ENCODE measurements at regions not wholly inside any gene's neighbourhood (a gene's known extent, or its start where the extent isn't known, plus 50 kb on each side); places are given as distances from the start of the nearest gene placed in this dataset.

DNA sequence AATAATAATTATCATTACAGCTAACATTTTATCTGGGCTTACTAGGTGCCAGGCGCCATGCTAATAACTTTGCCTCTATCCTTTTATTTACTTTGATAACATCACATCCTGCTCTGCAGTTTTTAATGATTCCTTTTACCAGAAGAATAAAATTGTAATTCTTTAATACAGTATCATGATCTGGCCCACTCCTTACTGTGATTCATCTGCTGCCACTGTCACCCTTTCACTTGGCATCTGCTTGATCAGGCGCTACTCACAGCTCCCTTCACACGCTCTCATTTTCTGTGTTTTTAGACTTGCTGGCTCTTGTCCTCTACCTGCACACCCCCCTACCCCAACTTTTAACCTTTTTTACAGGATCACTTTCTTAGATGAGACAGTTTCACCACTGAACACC, 167.5 kb downstream of the NTMT2 start:
- no peak for DNase-seq (ENCODE audit: low read depth, low spot score)

- DNase-seq (ENCODE audit: low read depth, low spot score), result peak; percentile 36
These were observed 170.5 kb downstream of the NTMT2 start for GRCh38 chr1:170316270-170316669.

- DNase-seq (ENCODE audit: low read depth, low spot score), result no peak
These were observed 172.4 kb downstream of the NTMT2 start for GRCh38 chr1:170318141-170318540.

- DNase-seq (ENCODE audit: low read depth, low spot score), result no peak
These were observed 173.0 kb downstream of the NTMT2 start for GRCh38 chr1:170318736-170319135.

DNA sequence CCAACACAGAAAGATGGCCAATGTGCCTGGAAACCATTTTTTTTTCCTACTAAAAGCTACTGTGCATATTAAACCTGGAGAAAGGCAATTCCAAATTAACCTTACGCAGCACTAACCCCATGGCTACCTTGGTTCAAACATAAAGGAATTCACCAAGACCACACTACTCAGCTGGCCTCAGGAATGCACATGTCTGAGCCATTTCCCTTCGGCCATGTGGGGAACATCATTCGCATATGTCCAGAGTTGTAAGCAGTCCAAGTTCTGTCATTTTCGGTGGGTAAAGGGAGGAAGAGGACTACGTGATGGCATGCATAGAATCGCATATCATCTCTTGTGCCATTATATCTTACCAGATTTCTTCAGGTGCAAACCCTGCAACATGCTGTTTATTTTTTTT, 175.4 kb downstream of the NTMT2 start:
- peak; percentile 52 for DNase-seq (ENCODE audit: low read depth, low spot score)

- DNase-seq (ENCODE audit: low read depth, low spot score), result no peak
These were observed 180.4 kb downstream of the NTMT2 start for GRCh38 chr1:170326186-170326585.

DNA sequence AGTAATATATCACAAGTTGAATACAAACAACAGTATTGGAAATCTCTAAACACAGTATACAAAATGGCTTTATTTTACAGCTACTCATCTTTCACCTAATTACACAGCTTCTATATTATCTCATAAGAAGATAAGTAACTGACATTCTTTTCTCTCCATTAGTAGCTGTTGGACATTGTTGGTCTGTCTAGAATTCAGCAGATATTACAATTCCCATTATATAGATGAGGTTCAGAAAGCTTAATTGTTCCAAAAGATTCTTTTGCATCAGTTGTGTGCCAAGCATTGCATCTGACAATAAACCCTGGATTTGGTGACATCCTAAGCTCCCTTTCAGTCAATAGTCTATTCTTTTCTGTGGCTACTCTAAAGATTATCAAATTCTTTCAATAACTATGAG, 187.0 kb downstream of the NTMT2 start:
- DNase-seq (ENCODE audit: low read depth, low spot score), result no peak

GRCh38 chr1:170337413-170337994, 191.7 kb downstream of the NTMT2 start:
- no peak for DNase-seq (ENCODE audit: low read depth, low spot score)

DNA sequence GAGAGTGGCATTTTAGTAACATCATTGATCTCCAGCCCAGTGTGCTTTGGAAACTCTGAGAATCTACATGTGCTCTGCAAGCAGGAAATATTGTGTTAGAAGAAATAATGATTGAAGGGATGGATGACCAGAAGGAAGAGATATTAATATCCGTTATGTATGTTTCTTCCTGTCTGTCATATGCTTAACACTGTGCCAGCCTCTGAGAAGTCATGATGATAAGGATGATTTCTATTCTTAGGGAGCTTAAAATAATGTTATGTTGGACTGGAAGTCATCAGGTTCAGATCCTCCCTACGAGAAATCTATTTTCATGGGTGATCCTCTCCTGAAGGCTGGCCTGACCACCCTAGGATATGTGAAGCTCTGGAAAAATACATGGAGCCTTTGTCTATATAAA, 192.4 kb upstream of the GORAB start:
- DNase-seq (ENCODE audit: low read depth, low spot score), result no peak

DNA sequence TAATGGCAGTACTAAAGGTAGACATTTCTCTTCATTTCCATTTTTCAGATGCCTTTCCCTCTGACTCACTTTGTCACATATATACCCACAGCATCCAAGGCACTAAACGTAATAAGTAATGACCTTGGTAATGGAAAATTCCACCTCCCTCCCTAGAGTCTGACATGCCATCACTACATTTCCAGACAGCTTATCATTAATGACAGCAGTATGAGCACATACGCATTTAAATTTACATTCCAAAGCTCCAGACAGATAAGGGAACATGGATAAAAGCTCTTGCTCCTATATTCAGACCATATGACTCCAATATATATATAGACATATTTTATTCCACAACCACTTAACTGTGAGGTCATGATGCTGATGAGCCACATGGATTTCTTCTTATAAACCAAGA, 191.7 kb upstream of the GORAB start:
- DNase-seq (ENCODE audit: low read depth, low spot score), result peak; percentile 8

- DNase-seq (ENCODE audit: low read depth, low spot score), result peak; percentile 35
These were observed 180.5 kb upstream of the GORAB start for GRCh38 chr1:170351366-170351946.

- no peak for DNase-seq (ENCODE audit: low read depth, low spot score)
These were observed 177.7 kb upstream of the GORAB start for GRCh38 chr1:170354246-170354645.

DNA sequence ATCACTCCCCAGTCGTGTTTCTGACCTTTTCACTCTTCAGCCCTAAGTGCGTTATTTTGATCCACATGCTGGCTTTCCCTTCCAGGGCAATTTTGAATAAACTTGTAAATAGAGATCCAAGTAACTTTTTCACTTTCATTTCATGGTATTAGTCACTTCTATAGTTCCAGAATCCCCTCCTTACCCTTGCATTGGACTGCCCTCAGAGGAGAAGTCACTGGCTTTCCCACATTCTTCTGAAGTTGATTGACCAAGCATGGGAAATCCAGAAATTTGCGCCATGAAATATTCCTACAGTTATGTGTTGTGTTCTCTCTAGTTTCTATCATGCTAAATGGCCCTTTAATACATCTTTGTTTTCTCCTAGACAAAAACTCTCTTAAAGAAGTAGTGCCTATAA, 177.3 kb upstream of the GORAB start:
- no peak for DNase-seq (ENCODE audit: low read depth, low spot score)

DNA sequence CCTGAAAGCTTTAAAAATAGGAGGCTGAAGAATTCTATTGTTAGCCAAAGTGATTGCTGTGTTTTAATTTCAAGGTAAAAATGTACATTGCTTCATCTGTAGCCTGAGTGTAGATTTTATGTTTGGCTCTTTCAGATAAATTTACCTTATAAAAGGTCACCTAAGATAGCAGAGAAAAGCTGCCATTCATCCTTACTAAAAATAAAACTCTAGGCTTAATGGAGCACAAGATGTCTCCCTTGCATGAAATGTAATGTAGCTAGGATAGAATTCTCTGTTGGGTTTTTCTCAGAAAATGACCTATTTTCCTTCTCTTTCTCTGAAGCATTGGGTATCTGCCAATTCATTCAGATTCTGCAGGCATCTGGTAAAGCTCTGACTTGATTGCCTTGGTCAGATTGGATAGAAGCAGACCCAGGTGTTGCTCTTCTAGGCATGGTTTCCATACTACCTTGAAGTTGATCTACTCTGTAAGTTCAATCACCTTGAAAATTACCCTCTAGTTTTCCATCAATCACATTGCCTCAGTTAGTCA, 176.6 kb upstream of the GORAB start:
- DNase-seq (ENCODE audit: low read depth, low spot score), result no peak

DNA sequence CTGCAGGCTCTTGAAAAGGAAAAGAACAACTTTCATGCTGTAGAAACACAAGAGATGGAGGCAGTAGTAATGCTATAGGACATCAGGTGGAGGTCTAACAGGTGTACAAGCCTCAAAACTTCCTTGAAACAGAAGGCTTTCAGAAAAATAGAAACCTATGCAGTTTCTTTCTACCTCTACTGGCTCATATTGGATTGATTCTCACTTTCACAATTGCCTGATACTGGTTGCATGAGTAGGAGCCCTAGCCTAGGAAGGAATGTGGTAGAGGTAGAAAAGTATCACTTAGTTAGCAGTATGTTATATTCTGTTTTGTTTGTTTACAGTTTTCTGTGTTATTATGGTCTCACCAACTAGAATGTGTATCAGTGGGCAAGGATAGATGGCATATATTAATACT, 175.4 kb upstream of the GORAB start:
- no peak for DNase-seq (ENCODE audit: low read depth, low spot score)

DNA sequence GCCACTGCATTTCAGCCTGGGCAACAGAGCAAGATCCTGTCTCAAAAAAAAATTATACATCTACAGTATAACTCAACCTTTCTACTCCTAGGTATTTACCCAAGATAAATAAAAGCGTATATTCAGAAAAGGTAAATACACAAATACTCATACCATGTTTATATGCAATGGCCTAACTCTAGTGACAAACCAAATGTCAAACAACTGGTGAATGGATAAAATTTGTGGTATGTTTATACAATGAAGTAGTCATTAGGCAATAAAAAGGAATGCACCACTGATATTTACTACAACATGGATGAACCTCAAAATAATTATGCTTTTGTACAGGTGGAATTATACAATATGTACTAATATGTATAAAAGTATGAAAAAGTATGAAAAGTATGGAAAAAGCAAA, 174.2 kb upstream of the GORAB start:
- no peak for DNase-seq (ENCODE audit: low read depth, low spot score)

DNA sequence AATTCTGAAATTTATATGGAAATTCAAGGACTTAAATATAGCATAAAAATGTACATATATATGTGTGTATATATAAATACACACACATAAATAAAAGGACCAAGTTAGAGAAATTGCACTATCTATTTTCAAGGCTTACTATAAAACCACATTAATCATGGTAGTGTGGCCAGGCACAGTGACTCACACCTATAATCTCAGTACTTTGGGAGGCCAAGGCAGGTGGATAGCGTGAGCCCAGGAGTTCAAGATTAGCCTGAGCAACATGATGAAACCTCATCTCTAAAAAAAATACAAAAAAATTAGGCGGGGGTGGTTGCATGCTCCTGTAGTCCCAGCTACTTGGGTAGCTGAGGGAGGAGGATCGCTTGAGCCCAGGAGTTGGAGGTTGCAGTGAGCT, 171.4 kb upstream of the GORAB start:
- no peak for DNase-seq (ENCODE audit: low read depth, low spot score)

DNA sequence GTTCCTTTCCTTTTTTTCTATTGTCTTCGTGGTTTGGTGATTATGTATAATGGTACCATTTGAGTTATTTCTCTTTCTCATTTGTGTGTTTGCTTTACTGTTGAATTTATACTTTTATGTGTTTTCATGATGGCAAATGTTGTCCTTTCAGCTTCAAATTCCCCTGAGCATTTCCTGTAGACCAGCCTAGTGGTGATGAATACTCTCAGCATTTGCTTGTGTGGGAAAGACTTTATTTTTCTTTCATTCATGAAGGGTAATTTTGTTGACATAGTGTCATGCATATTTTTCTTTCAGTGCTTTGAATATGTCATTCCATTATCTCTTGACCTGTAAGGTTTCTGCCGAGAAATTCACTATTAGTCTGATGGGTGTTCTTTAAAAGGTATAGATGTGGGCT, 166.6 kb upstream of the GORAB start:
- no peak for DNase-seq (ENCODE audit: low read depth, low spot score)

GRCh38 chr1:170366980-170367379, 165.0 kb upstream of the GORAB start:
- no peak for DNase-seq (ENCODE audit: low read depth, low spot score)

DNA sequence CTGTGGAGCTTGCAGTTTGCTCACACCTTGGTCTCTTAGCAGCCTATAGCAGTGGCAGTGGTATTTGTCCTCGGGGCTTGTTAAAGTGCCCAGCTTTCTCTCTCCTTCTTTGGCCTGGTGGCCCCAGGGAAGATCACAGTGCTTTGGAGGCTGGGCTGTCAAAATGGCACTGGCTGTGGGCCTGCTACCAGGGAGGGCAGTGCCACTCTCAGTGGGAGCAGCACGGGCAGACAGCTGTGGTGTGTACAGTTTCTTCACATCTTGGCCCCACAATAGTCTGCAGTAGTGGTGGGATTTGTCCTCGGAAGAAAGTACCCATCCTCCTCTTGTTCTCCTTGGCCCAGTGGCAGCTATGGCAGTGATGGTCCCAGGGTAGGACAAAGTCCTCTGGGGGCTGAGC, 164.4 kb upstream of the GORAB start:
- DNase-seq (ENCODE audit: low read depth, low spot score), result no peak

GRCh38 chr1:170369000-170369399, 163.0 kb upstream of the GORAB start:
- no peak for DNase-seq (ENCODE audit: low read depth, low spot score)

DNA sequence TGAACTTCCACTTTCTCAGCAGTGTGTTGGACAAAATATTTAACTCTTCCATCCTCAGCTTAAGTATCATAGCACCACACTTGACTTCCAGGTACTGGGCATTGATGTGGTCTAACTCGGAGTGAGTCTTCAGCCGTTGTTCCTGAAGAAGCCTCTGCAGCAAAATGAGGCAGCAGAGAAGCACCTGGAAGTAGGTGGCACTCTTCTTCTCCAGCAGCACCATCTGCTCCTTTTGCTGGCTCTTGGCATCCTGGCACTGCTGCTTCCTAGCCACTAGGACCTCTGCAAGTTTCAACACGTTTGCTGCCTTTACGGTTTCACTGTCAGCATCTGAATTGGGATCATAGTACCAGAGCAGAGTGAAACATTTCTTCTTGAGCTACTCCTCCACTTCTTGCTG, 162.5 kb upstream of the GORAB start:
- DNase-seq (ENCODE audit: low read depth, low spot score), result no peak

- DNase-seq (ENCODE audit: low read depth, low spot score), result no peak
These were observed 161.9 kb upstream of the GORAB start for GRCh38 chr1:170370087-170370486.

Data from astrocyte of the hippocampus (primary cell).